Neuronal stem cell (in vitro differentiated cells): ENCODE measurements at regions not wholly inside any gene's neighbourhood (a gene's known extent, or its start where the extent isn't known, plus 50 kb on each side); places are given as distances from the start of the nearest gene placed in this dataset.

Source experiments
- DNase-seq: peaks from one replicate; pipeline ENCODE4 v3.0.0-alpha.2; 2013; ENCODE audit warnings: low spot score
- H2AFZ ChIP-seq: one replicate; pipeline ENCODE4 v1.6.1; 2013; ENCODE audit warnings: mild to moderate bottlenecking, low read length, inconsistent platforms
- H2AK5ac ChIP-seq: 2 replicates; pipeline ENCODE4 v1.6.1; 2013; ENCODE audit warnings: low read depth, mild to moderate bottlenecking, inconsistent platforms, low read length, moderate library complexity, mixed read lengths
- H2BK120ac ChIP-seq: 2 replicates; pipeline ENCODE4 v1.6.1; 2013; ENCODE audit warnings: low read depth, mild to moderate bottlenecking, inconsistent platforms, low read length, moderate library complexity, mixed read lengths
- H2BK12ac ChIP-seq: one replicate; pipeline ENCODE4 v1.6.1; 2013; ENCODE audit warnings: low read length, inconsistent platforms
- H2BK15ac ChIP-seq: 2 replicates; pipeline ENCODE4 v1.6.1; 2013; ENCODE audit warnings: mild to moderate bottlenecking, low read length, inconsistent platforms, mixed read lengths
- H2BK5ac ChIP-seq: one replicate; pipeline ENCODE4 v1.6.1; 2013; ENCODE audit warnings: inconsistent platforms, mild to moderate bottlenecking, low read length, moderate library complexity
- H3K14ac ChIP-seq: one replicate; pipeline ENCODE4 v1.6.1; 2013; ENCODE audit warnings: low read length, inconsistent platforms
- H3K18ac ChIP-seq: 2 replicates; pipeline ENCODE4 v1.6.1; 2013; ENCODE audit warnings: low read length, inconsistent platforms
- H3K23ac ChIP-seq: 2 replicates; pipeline ENCODE4 v1.6.1; 2013; ENCODE audit warnings: low read depth, mild to moderate bottlenecking, mixed read lengths, low read length, inconsistent platforms; ENCODE audit not compliant: poor library complexity
- H3K27ac ChIP-seq: replicated peaks from 3 replicates; pipeline ENCODE4 v1.5.1; 2013; ENCODE audit warnings: low read length, inconsistent platforms
- H3K27me3 ChIP-seq, 3 experiments: 2 replicates each; pipeline ENCODE4 v1.6.1; 2013; ENCODE audit warnings: low read length in 3 of 3, mild to moderate bottlenecking in 2 of 3, inconsistent platforms in 1 of 3, low read depth in 1 of 3, mixed read lengths in 1 of 3, moderate library complexity in 1 of 3; ENCODE audit not compliant: control insufficient read depth in 3 of 3, insufficient read depth in 3 of 3
- H3K36me3 ChIP-seq, 2 donors: replicated peaks in 1 of 2; 2 replicates each; pipeline ENCODE4 v1.6.1; 2013; ENCODE audit warnings: low read length in 2 of 2; ENCODE audit not compliant: control insufficient read depth in 2 of 2, insufficient read depth in 2 of 2
- H3K4ac ChIP-seq: 2 replicates; pipeline ENCODE4 v1.6.1; 2013; ENCODE audit warnings: inconsistent platforms, mild to moderate bottlenecking, low read length, moderate library complexity
- H3K4me1 ChIP-seq, 2 donors: 1 replicate in 1 of 2; 2 replicates in 1 of 2; pipeline ENCODE4 v1.6.1; 2013; ENCODE audit warnings: low read length in 2 of 2, low read depth in 1 of 2; ENCODE audit not compliant: control insufficient read depth in 2 of 2, insufficient read depth in 1 of 2
- H3K4me2 ChIP-seq: one replicate; pipeline ENCODE4 v1.6.1; 2013; ENCODE audit warnings: mild to moderate bottlenecking, low read length, inconsistent platforms; ENCODE audit not compliant: insufficient read depth, poor library complexity, severe bottlenecking
- H3K4me3 ChIP-seq, 2 donors: 2 replicates each; pipeline ENCODE4 v1.5.1; 2013; ENCODE audit warnings: low read length in 2 of 2, mild to moderate bottlenecking in 2 of 2, inconsistent platforms in 1 of 2, moderate library complexity in 1 of 2
- H3K79me1 ChIP-seq: one replicate; pipeline ENCODE4 v1.6.1; 2013; ENCODE audit warnings: low read depth, mild to moderate bottlenecking, inconsistent platforms, low read length, moderate library complexity
- H3K9ac ChIP-seq: one replicate; pipeline ENCODE4 v1.6.1; 2013; ENCODE audit warnings: mild to moderate bottlenecking, low read depth, low read length, inconsistent platforms; ENCODE audit not compliant: poor library complexity
- H3K9me3 ChIP-seq, 2 donors: replicated peaks in 1 of 2; 2 replicates each; pipeline versions ENCODE3 to v1.6.1; 2013; ENCODE audit warnings: low read length in 2 of 2, mild to moderate bottlenecking in 2 of 2, inconsistent platforms in 1 of 2, low read depth in 1 of 2, mixed read lengths in 1 of 2, moderate library complexity in 1 of 2; ENCODE audit not compliant: control insufficient read depth in 2 of 2, insufficient read depth in 1 of 2
- H4K8ac ChIP-seq: one replicate; pipeline ENCODE4 v1.6.1; 2013; ENCODE audit warnings: low read depth, mild to moderate bottlenecking, inconsistent platforms, low read length, moderate library complexity
- H4K91ac ChIP-seq: one replicate; pipeline ENCODE4 v1.6.1; 2013; ENCODE audit warnings: low read length, low read depth, mild to moderate bottlenecking, inconsistent platforms; ENCODE audit not compliant: poor library complexity
- WGBS, 2 donors: extraction: QIAGEN DNeasy Blood & Tissue Kit; methylation state at CpG; one replicate each; pipeline ENCODE4 v1.1.7; 2013; ENCODE audit warnings: missing lambda C conversion rate in 2 of 2, mixed read lengths in 1 of 2; ENCODE audit not compliant: insufficient read length in 2 of 2, insufficient replicate concordance in 1 of 2; ENCODE audit errors: extremely low coverage in 2 of 2; 5-methylcytosine and 5-hydroxymethylcytosine counted together

DNA sequence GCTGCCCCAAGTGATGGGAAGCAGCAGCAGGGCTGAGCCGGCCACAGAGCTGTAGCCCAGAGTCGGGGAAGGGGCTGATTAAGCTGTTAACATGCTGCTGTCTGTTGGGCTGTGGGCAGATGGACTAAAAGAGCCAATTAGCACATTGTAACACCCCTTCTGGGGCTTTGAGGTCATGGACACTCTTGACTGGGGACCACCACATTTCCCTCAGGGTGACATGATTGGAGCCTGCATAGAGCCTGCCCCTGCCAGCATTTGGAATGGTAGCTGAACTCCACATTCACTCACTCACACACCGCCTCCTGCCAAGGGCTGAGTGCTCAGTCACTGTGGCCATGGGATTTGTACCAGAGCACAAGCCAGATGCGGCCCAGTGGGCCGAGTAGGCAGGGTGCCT, 646.9 kb downstream of the FAT4 start:
- Histone ChIP-seq H4K8ac (no peak overlapping the region), H3K36me3 (no peaks in the 10 kb centered on the region), H3K14ac (no peak overlapping the region), H3K4me3 (no peak overlapping the region), H2AK5ac (no peak overlapping the region), H2AFZ (peak overlapping the region; percentile 21), H4K91ac (no peak overlapping the region), H2BK5ac (no peak overlapping the region), H2BK15ac (no peak overlapping the region), H3K23ac (no peak overlapping the region), H3K4me1 (no peaks in the 10 kb centered on the region), H3K18ac (no peak overlapping the region), H3K9ac (no peak overlapping the region), H3K79me1 (no peaks in the 10 kb centered on the region), H3K27me3 (no peaks in the 10 kb centered on the region), H2BK120ac (no peak overlapping the region), H3K4ac (peak overlapping the region; percentile 37), H3K9me3 (no peaks in the 10 kb centered on the region), H2BK12ac (no peak overlapping the region), H3K4me2 (no peak overlapping the region), H3K27ac (no peak overlapping the region)
- WGBS, 2 donors = no CpG with 5 or more reads among the region's 5 CpGs
- no peak for DNase-seq

DNA sequence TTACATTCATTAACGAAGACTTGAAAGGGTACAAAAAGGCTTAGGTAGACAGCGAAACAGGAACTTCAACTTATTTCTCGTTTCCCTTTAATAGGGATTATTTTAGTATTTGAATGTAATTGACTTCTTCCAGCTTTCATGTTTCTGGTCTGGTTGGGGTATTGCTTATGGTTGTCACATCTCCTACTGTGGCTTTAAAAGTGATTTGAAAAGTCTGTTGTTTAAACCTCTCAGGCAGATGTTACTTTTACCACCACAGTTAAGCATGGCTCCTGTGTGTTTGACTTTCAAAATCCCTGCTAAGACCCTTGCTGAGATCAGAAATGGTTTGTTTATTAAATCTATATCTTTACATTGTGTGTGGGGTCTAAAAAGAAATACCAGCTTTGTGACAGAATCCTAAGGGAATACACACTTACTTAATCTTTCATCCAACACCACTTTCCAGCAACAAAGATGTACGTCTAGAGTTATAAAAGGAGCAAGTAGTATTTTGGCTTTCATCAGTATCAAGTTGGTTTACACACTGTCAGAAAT, 661.2 kb downstream of the FAT4 start:
- Histone ChIP-seq H3K9me3 (peaks cover 0 to 3% of the 10 kb centered on the region in 2 donors), H2BK15ac (no peak overlapping the region), H2BK5ac (no peak overlapping the region), H3K36me3 (no peaks in the 10 kb centered on the region), H3K9ac (no peak overlapping the region), H3K4me2 (no peak overlapping the region), H3K27ac (no peak overlapping the region), H4K91ac (no peak overlapping the region), H3K23ac (no peak overlapping the region), H2BK12ac (no peak overlapping the region), H3K4ac (no peak overlapping the region), H2AK5ac (no peak overlapping the region), H3K27me3 (no peaks in the 10 kb centered on the region), H3K14ac (no peak overlapping the region), H2AFZ (peak overlapping the region; percentile 41), H3K4me1 (no peaks in the 10 kb centered on the region), H3K4me3 (no peak overlapping the region), H3K18ac (no peak overlapping the region), H2BK120ac (no peak overlapping the region), H4K8ac (no peak overlapping the region), H3K79me1 (no peaks in the 10 kb centered on the region)
- no peak for DNase-seq
- no CpG with 5 or more reads among the region's 4 CpGs for WGBS, 2 donors

- no peak overlapping the region for H3K4me3 ChIP-seq
- H3K27me3 ChIP-seq = no peaks in the 10 kb centered on the region
- H3K36me3 ChIP-seq = no peaks in the 10 kb centered on the region
- no peak overlapping the region for H3K4ac ChIP-seq
- no peak overlapping the region for H2BK120ac ChIP-seq
- no peak overlapping the region for H3K4me2 ChIP-seq
- H2BK5ac ChIP-seq = no peak overlapping the region
- H4K8ac ChIP-seq = no peak overlapping the region
- H3K18ac ChIP-seq = no peak overlapping the region
- H2AK5ac ChIP-seq = no peak overlapping the region
- H3K4me1 ChIP-seq = no peaks in the 10 kb centered on the region
- H2AFZ ChIP-seq = no peak overlapping the region
- H3K79me1 ChIP-seq = no peaks in the 10 kb centered on the region
- no peak overlapping the region for H3K14ac ChIP-seq
- DNase-seq = no peak
- H4K91ac ChIP-seq = no peak overlapping the region
- no CpG with 5 or more reads among the region's 6 CpGs for WGBS, 2 donors
- no peaks in the 10 kb centered on the region for H3K9me3 ChIP-seq
- no peak overlapping the region for H2BK15ac ChIP-seq
- no peak overlapping the region for H2BK12ac ChIP-seq
- no peak overlapping the region for H3K9ac ChIP-seq
- no peak overlapping the region for H3K23ac ChIP-seq
- no peak overlapping the region for H3K27ac ChIP-seq
Observed at GRCh38 chr4:125979950-125980349, 665.2 kb downstream of the FAT4 start.

DNA sequence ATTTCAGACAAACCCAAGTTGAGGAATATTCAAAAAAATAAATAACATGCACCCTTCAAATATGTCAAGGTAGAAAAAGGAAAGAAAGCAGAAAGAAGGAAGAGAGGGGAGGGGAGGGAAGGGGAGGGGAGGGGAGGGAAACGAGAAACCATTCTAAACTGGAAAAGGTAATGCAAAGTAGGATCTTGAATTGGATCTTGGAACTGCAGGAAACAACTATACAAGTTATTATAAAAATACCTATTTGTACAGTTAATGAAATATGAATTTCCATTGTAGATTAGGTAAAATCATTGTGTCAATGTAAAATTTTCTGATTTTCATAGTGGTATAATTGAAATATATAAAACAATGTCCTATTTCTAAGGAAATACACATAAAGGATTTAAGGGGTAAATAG, 668.4 kb downstream of the FAT4 start:
- no peak overlapping the region for H3K4me2 ChIP-seq
- no peak overlapping the region for H3K18ac ChIP-seq
- no peak overlapping the region for H3K27ac ChIP-seq
- no peak overlapping the region for H2BK12ac ChIP-seq
- no peaks in the 10 kb centered on the region for H3K27me3 ChIP-seq
- H2AK5ac ChIP-seq = no peak overlapping the region
- no peak overlapping the region for H3K4me3 ChIP-seq
- H2AFZ ChIP-seq = no peak overlapping the region
- WGBS, 2 donors = no CpG with 5 or more reads among the region's 1 CpG
- H4K8ac ChIP-seq = no peak overlapping the region
- no peak overlapping the region for H2BK120ac ChIP-seq
- H4K91ac ChIP-seq = no peak overlapping the region
- H2BK15ac ChIP-seq = no peak overlapping the region
- no peaks in the 10 kb centered on the region for H3K36me3 ChIP-seq
- H3K23ac ChIP-seq = no peak overlapping the region
- H3K79me1 ChIP-seq = no peaks in the 10 kb centered on the region
- DNase-seq = no peak
- H3K4ac ChIP-seq = no peak overlapping the region
- H3K14ac ChIP-seq = no peak overlapping the region
- H3K4me1 ChIP-seq = peaks cover 0 to 5% of the 10 kb centered on the region in 2 donors
- H3K9ac ChIP-seq = no peak overlapping the region
- no peak overlapping the region for H2BK5ac ChIP-seq
- H3K9me3 ChIP-seq = no peaks in the 10 kb centered on the region
